NCI-H146 treated with DMSO at 0.1 percent for 48 hours (cell line): ENCODE measurements at regions not wholly inside any gene's neighbourhood (a gene's known extent, or its start where the extent isn't known, plus 50 kb on each side); places are given as distances from the start of the nearest gene placed in this dataset.

ENCODE experiments used
- DNase-seq: peaks from one replicate; lab custom pipeline; 2025; ENCODE audit not compliant: unreplicated experiment; lab: John Stamatoyannopoulos, UW

- peak; percentile 50 for DNase-seq
Measured at GRCh38 chr6:6704103-6705060, 115.9 kb downstream of the LY86 start.

- DNase-seq, result no peak
Measured at GRCh38 chr6:6705061-6705425, 116.5 kb downstream of the LY86 start.

- DNase-seq, result no peak
Measured at GRCh38 chr6:6705915-6706675, 117.6 kb downstream of the LY86 start.

GRCh38 chr6:6707143-6707542 lies 118.6 kb downstream of the LY86 start:
- DNase-seq, result no peak

GRCh38 chr6:6709106-6709505 lies 120.6 kb downstream of the LY86 start:
- DNase-seq, result no peak

GRCh38 chr6:6711031-6711785 lies 122.7 kb downstream of the LY86 start:
- no peak for DNase-seq

GRCh38 chr6:6711832-6712448 lies 123.4 kb downstream of the LY86 start:
- DNase-seq, result no peak

- no peak for DNase-seq
Measured at GRCh38 chr6:6712449-6713403, 124.2 kb downstream of the LY86 start.

GRCh38 chr6:6713657-6714056 lies 125.1 kb downstream of the LY86 start:
- DNase-seq, result no peak

- DNase-seq, result no peak
Measured at GRCh38 chr6:6714118-6714897, 125.8 kb downstream of the LY86 start.

GRCh38 chr6:6714953-6715352 lies 126.4 kb downstream of the LY86 start:
- DNase-seq, result no peak

GRCh38 chr6:6715465-6715864 lies 126.9 kb downstream of the LY86 start:
- DNase-seq, result no peak

GRCh38 chr6:6716998-6717763 lies 128.7 kb downstream of the LY86 start:
- DNase-seq, result no peak

GRCh38 chr6:6717953-6718352 lies 129.4 kb downstream of the LY86 start:
- DNase-seq, result no peak

GRCh38 chr6:6721606-6722005 lies 133.1 kb downstream of the LY86 start:
- no peak for DNase-seq

- DNase-seq, result no peak
Measured at GRCh38 chr6:6722195-6722594, 133.7 kb downstream of the LY86 start.

- DNase-seq, result no peak
Measured at GRCh38 chr6:6723361-6723760, 134.8 kb downstream of the LY86 start.

GRCh38 chr6:6723921-6724538 lies 135.5 kb downstream of the LY86 start:
- no peak for DNase-seq
